A549 (cell line): ENCODE measurements at regions not wholly inside any gene's neighbourhood (a gene's known extent, or its start where the extent isn't known, plus 50 kb on each side); places are given as distances from the start of the nearest gene placed in this dataset.

ENCODE experiments used
- CTCF ChIP-seq: fragments of >200 bp; sonication (Bioruptor Twin); formaldehyde crosslinking; IDR thresholded peaks from 3 replicates; pipeline ENCODE4 v1.5.1; 2016
- MAX ChIP-seq: IDR thresholded peaks from 2 replicates; pipeline ENCODE4 v1.6.1; 2012
- MYC ChIP-seq: IDR thresholded peaks from 2 replicates; pipeline ENCODE4 v1.6.1; 2012; ENCODE audit warnings: mild to moderate bottlenecking, inconsistent platforms, low read length, improper control_type of control experiment, borderline replicate concordance

GRCh38 chr1:3956527-3957170 is 56.6 kb upstream of the C1orf174 start:
- TF ChIP-seq MAX: no peak
- TF ChIP-seq CTCF: no peak
- no peak for TF ChIP-seq MYC
